HG03571 (cell line): ENCODE measurements at regions not wholly inside any gene's neighbourhood (a gene's known extent, or its start where the extent isn't known, plus 50 kb on each side); places are given as distances from the start of the nearest gene placed in this dataset.
"Not testable (repeated sequence)": the region's sequence is repeated elsewhere in the genome, so short reads cannot be mapped to it uniquely, and the experiment has no call there.

Experiments used
- ATAC-seq: cut with Tn5 transposase; IDR thresholded peaks from one replicate; pipeline ENCODE4 v1.9.1; 2021; ENCODE audit not compliant: unreplicated experiment

- no peak for ATAC-seq
These were observed 69.4 kb downstream of the SAMD9 start for GRCh38 chr7:93048136-93048930.

GRCh38 chr7:93047514-93048099, 70.2 kb downstream of the SAMD9 start:
- ATAC-seq: no peak

GRCh38 chr7:93046641-93047040, 71.1 kb downstream of the SAMD9 start:
- ATAC-seq: no peak

GRCh38 chr7:93044147-93044810, 73.5 kb downstream of the SAMD9 start:
- ATAC-seq: no peak

- ATAC-seq: no peak
These were observed 74.3 kb downstream of the SAMD9 start for GRCh38 chr7:93043385-93043985.

- ATAC-seq: no peak
These were observed 77.4 kb downstream of the SAMD9 start for GRCh38 chr7:93040355-93040754.

- no peak for ATAC-seq
These were observed 78.0 kb downstream of the SAMD9 start for GRCh38 chr7:93039786-93040185.

GRCh38 chr7:93039282-93039681, 78.5 kb downstream of the SAMD9 start:
- no peak for ATAC-seq

GRCh38 chr7:93036807-93037206, 81.0 kb downstream of the SAMD9 start:
- peak; percentile 78 for ATAC-seq

GRCh38 chr7:93036149-93036640, 81.6 kb downstream of the SAMD9 start:
- ATAC-seq: no peak

GRCh38 chr7:93031795-93032194, 86.0 kb downstream of the SAMD9 start:
- ATAC-seq: no peak

GRCh38 chr7:93030605-93031225, 87.1 kb downstream of the SAMD9 start:
- no peak for ATAC-seq

- ATAC-seq: no peak
These were observed 88.7 kb downstream of the SAMD9 start for GRCh38 chr7:93029056-93029455.

GRCh38 chr7:93028610-93029009, 89.2 kb downstream of the SAMD9 start:
- ATAC-seq: no peak

- ATAC-seq: no peak
These were observed 90.7 kb downstream of the SAMD9 start for GRCh38 chr7:93027044-93027443.

- ATAC-seq: no peak
These were observed 91.4 kb downstream of the SAMD9 start for GRCh38 chr7:93026425-93026824.

- no peak for ATAC-seq
These were observed 92.4 kb downstream of the SAMD9 start for GRCh38 chr7:93025389-93025788.

- not testable (repeated sequence) for ATAC-seq
These were observed 94.8 kb downstream of the SAMD9 start for GRCh38 chr7:93022931-93023478.

- no peak for ATAC-seq
These were observed 96.0 kb downstream of the SAMD9 start for GRCh38 chr7:93021748-93022147.

GRCh38 chr7:93018716-93019115, 99.1 kb downstream of the SAMD9 start:
- no peak for ATAC-seq
